ENCODE measurements at regions not wholly inside any gene's neighbourhood (a gene's known extent, or its start where the extent isn't known, plus 50 kb on each side); places are given as distances from the start of the nearest gene placed in this dataset.

- DNase-seq (ENCODE audit: unreplicated experiment) = no peak
- intact Hi-C loops (cut with micrococcal nuclease) = no loop called here
- ChIA-PET POLR2A (no interaction called here), CTCF (no interaction called here)
- Mint-ChIP-seq H3K4me3 (ENCODE audit: unreplicated experiment) (no peak overlapping the region), H3K4me1 (ENCODE audit: insufficient read depth, unreplicated experiment) (no peaks in the 10 kb centered on the region), H3K9me3 (ENCODE audit: unreplicated experiment) (peaks cover 66% of the 10 kb centered on the region), H3K36me3 (ENCODE audit: insufficient read depth, unreplicated experiment) (no peaks in the 10 kb centered on the region), H3K27me3 (ENCODE audit: insufficient read depth, unreplicated experiment) (no peaks in the 10 kb centered on the region), H3K27ac (ENCODE audit: low read depth, unreplicated experiment) (no peak overlapping the region)
- BruUV-seq (replicated peaks) = no TSS peak
- no peak for TF ChIP-seq CTCF (IDR thresholded peaks at IDR 0.05; ENCODE audit: unreplicated experiment)
Observed at GRCh38 chr19:31109636-31110035, 239.6 kb downstream of the TSHZ3 start.

- POLR2A ChIA-PET = no interaction called here
- H3K4me1 Mint-ChIP-seq (ENCODE audit: insufficient read depth, unreplicated experiment) = no peaks in the 10 kb centered on the region
- H3K27ac Mint-ChIP-seq (ENCODE audit: low read depth, unreplicated experiment) = no peak overlapping the region
- no TSS peak for BruUV-seq (replicated peaks)
- no peaks in the 10 kb centered on the region for H3K36me3 Mint-ChIP-seq (ENCODE audit: insufficient read depth, unreplicated experiment)
- H3K9me3 Mint-ChIP-seq (ENCODE audit: unreplicated experiment) = peaks cover 59% of the 10 kb centered on the region
- H3K27me3 Mint-ChIP-seq (ENCODE audit: insufficient read depth, unreplicated experiment) = no peaks in the 10 kb centered on the region
- no peak for DNase-seq (ENCODE audit: unreplicated experiment)
- no peak for TF ChIP-seq CTCF (IDR thresholded peaks at IDR 0.05; ENCODE audit: unreplicated experiment)
- intact Hi-C loops (cut with micrococcal nuclease) = no loop called here
- no peak overlapping the region for H3K4me3 Mint-ChIP-seq (ENCODE audit: unreplicated experiment)
- CTCF ChIA-PET = interaction anchor here (0.6 kb wide), 1 partner anchor 581 kb away, joined by 3 read pairs; no protein-coding TSS in a partner anchor
Observed at GRCh38 chr19:31107096-31107495, 242.1 kb downstream of the TSHZ3 start.

- H3K4me1 Mint-ChIP-seq (ENCODE audit: insufficient read depth, unreplicated experiment) = no peaks in the 10 kb centered on the region
- no peak for TF ChIP-seq CTCF (IDR thresholded peaks at IDR 0.05; ENCODE audit: unreplicated experiment)
- H3K4me3 Mint-ChIP-seq (ENCODE audit: unreplicated experiment) = no peak overlapping the region
- ChIA-PET CTCF (no interaction called here), POLR2A (no interaction called here)
- no peaks in the 10 kb centered on the region for H3K36me3 Mint-ChIP-seq (ENCODE audit: insufficient read depth, unreplicated experiment)
- intact Hi-C loops (cut with micrococcal nuclease) = no loop called here
- no peaks in the 10 kb centered on the region for H3K27me3 Mint-ChIP-seq (ENCODE audit: insufficient read depth, unreplicated experiment)
- no peak for DNase-seq (ENCODE audit: unreplicated experiment)
- no peak overlapping the region for H3K27ac Mint-ChIP-seq (ENCODE audit: low read depth, unreplicated experiment)
- BruUV-seq (replicated peaks) = no TSS peak
- peaks cover 53% of the 10 kb centered on the region for H3K9me3 Mint-ChIP-seq (ENCODE audit: unreplicated experiment)
Observed at GRCh38 chr19:31105761-31106160, 243.5 kb downstream of the TSHZ3 start.

- no peak overlapping the region for H3K27ac Mint-ChIP-seq (ENCODE audit: low read depth, unreplicated experiment)
- no peak overlapping the region for H3K4me3 Mint-ChIP-seq (ENCODE audit: unreplicated experiment)
- no peak for TF ChIP-seq CTCF (IDR thresholded peaks at IDR 0.05; ENCODE audit: unreplicated experiment)
- DNase-seq (ENCODE audit: unreplicated experiment) = no peak
- peaks cover 44% of the 10 kb centered on the region for H3K9me3 Mint-ChIP-seq (ENCODE audit: unreplicated experiment)
- H3K27me3 Mint-ChIP-seq (ENCODE audit: insufficient read depth, unreplicated experiment) = no peaks in the 10 kb centered on the region
- BruUV-seq (replicated peaks) = no TSS peak
- CTCF ChIA-PET = interaction anchor here (0.6 kb wide), 1 partner anchor 28 kb away, joined by 3 read pairs; no protein-coding TSS in a partner anchor
- intact Hi-C loops (cut with micrococcal nuclease) = no loop called here
- no peaks in the 10 kb centered on the region for H3K36me3 Mint-ChIP-seq (ENCODE audit: insufficient read depth, unreplicated experiment)
- H3K4me1 Mint-ChIP-seq (ENCODE audit: insufficient read depth, unreplicated experiment) = no peaks in the 10 kb centered on the region
- POLR2A ChIA-PET = no interaction called here
Observed at GRCh38 chr19:31104451-31104850, 244.8 kb downstream of the TSHZ3 start.
